IMR-90 (cell line): ENCODE measurements at regions not wholly inside any gene's neighbourhood (a gene's known extent, or its start where the extent isn't known, plus 50 kb on each side); places are given as distances from the start of the nearest gene placed in this dataset.

Experiments
- ATAC-seq: fragments of 200-7000 bp; cut with Tn5 transposase; 2 replicates; pipeline ENCODE4 v1.9.1; 2020; ENCODE audit warnings: low read depth, mild to moderate bottlenecking, moderate library complexity
- BruUV-seq: library from RNA; stranded (reverse); fragments of 400-500 nt; replicated peaks from 2 replicates; lab custom pipeline; 2021; lab: Mats Ljungman, UMichigan
- CTCF ChIA-PET: fragments of 300-600 bp; formaldehyde crosslinking; extraction: SDS; loops from one replicate; lab custom pipeline; 2021; ENCODE audit warnings: antibody characterized with exemption; lab: Yijun Ruan, JAX
- POLR2A ChIA-PET: fragments of 300-600 bp; sonication (Branson Sonifier 250); formaldehyde crosslinking; loops from one replicate; lab custom pipeline; 2022; ENCODE audit warnings: antibody characterized with exemption; ENCODE audit not compliant: unreplicated experiment; lab: Charles Lee
- DNase-seq: peaks from one replicate; pipeline ENCODE4 v3.0.0; 2013
- H2AFZ ChIP-seq: replicated peaks from 2 replicates; pipeline ENCODE3; 2013; ENCODE audit warnings: low read length, mild to moderate bottlenecking; ENCODE audit not compliant: poor library complexity
- H2AK5ac ChIP-seq: 2 replicates; pipeline ENCODE4 v1.6.1; 2013; ENCODE audit warnings: low read depth, low read length, inconsistent platforms
- H2AK9ac ChIP-seq: replicated peaks from 2 replicates; pipeline ENCODE3; 2013; ENCODE audit warnings: mild to moderate bottlenecking, low read depth, low read length, moderate library complexity; ENCODE audit not compliant: poor library complexity
- H2BK120ac ChIP-seq: 2 replicates; pipeline ENCODE4 v1.6.1; 2013; ENCODE audit warnings: low read depth, low read length, inconsistent platforms
- H2BK15ac ChIP-seq: 3 replicates; pipeline ENCODE4 v1.6.1; 2013; ENCODE audit warnings: low read depth, low read length, inconsistent platforms
- H2BK20ac ChIP-seq: 2 replicates; pipeline ENCODE4 v1.6.1; 2013; ENCODE audit warnings: low read depth, mild to moderate bottlenecking, inconsistent platforms, low read length, moderate library complexity
- H2BK5ac ChIP-seq: 2 replicates; pipeline ENCODE4 v1.6.1; 2013; ENCODE audit warnings: mild to moderate bottlenecking, low read depth, low read length, inconsistent platforms; ENCODE audit not compliant: poor library complexity, severe bottlenecking
- H3K14ac ChIP-seq: replicated peaks from 2 replicates; pipeline ENCODE4 v1.6.1; 2013; ENCODE audit warnings: low read depth, low read length, inconsistent platforms
- H3K18ac ChIP-seq: 2 replicates; pipeline ENCODE4 v1.6.1; 2013; ENCODE audit warnings: low read depth, low read length, control low read depth
- H3K23ac ChIP-seq: 2 replicates; pipeline ENCODE4 v1.6.1; 2013; ENCODE audit warnings: low read depth, low read length, inconsistent platforms
- H3K27ac ChIP-seq: 2 replicates; pipeline ENCODE4 v1.5.1; 2013; ENCODE audit warnings: mild to moderate bottlenecking, control low read depth, low read length; ENCODE audit not compliant: insufficient read depth
- H3K27me3 ChIP-seq: 2 replicates; pipeline ENCODE4 v1.6.1; 2013; ENCODE audit warnings: low read length; ENCODE audit not compliant: control insufficient read depth, insufficient read depth
- H3K36me3 ChIP-seq: 2 replicates; pipeline ENCODE4 v1.6.1; 2013; ENCODE audit warnings: low read length, mixed read lengths; ENCODE audit not compliant: control insufficient read depth, insufficient read depth
- H3K4ac ChIP-seq: 2 replicates; pipeline ENCODE4 v1.6.1; 2013; ENCODE audit warnings: low read depth, low read length, inconsistent platforms
- H3K4me1 ChIP-seq: 2 replicates; pipeline ENCODE4 v1.6.1; 2013; ENCODE audit warnings: low read length, mixed read lengths; ENCODE audit not compliant: control insufficient read depth, insufficient read depth
- H3K4me2 ChIP-seq: 2 replicates; pipeline ENCODE4 v1.6.1; 2013; ENCODE audit warnings: low read depth, mild to moderate bottlenecking, control low read depth, low read length, moderate library complexity
- H3K4me3 ChIP-seq: 2 replicates; pipeline ENCODE4 v1.5.1; 2013; ENCODE audit warnings: low read depth, mild to moderate bottlenecking, control low read depth, low read length, moderate library complexity; ENCODE audit not compliant: insufficient read depth
- H3K56ac ChIP-seq: 2 replicates; pipeline ENCODE4 v1.6.1; 2013; ENCODE audit warnings: low read length, inconsistent platforms; ENCODE audit not compliant: insufficient read depth; ENCODE audit errors: extremely low read depth
- H3K79me1 ChIP-seq, 2 experiments: 2 replicates each; pipeline ENCODE4 v1.6.1; 2013; ENCODE audit warnings: low read length in 2 of 2, inconsistent platforms in 1 of 2, low read depth in 1 of 2
- H3K9ac ChIP-seq: 2 replicates; pipeline ENCODE4 v1.6.1; 2013; ENCODE audit warnings: low read depth, low read length, control low read depth
- H3K9me1 ChIP-seq: 2 replicates; pipeline ENCODE4 v1.6.1; 2013; ENCODE audit warnings: low read length, inconsistent platforms; ENCODE audit not compliant: insufficient read depth
- H3K9me3 ChIP-seq: 2 replicates; pipeline ENCODE4 v1.6.1; 2013; ENCODE audit warnings: low read length; ENCODE audit not compliant: control insufficient read depth, insufficient read depth
- H4K20me1 ChIP-seq: 2 replicates; pipeline ENCODE4 v1.6.1; 2013; ENCODE audit warnings: low read length, inconsistent platforms; ENCODE audit not compliant: insufficient read depth
- H4K5ac ChIP-seq: 2 replicates; pipeline ENCODE4 v1.6.1; 2013; ENCODE audit warnings: mild to moderate bottlenecking, low read depth, low read length, control low read depth
- H4K8ac ChIP-seq, 2 experiments: 2 replicates each; pipeline ENCODE4 v1.6.1; 2013; ENCODE audit warnings: low read depth in 2 of 2, low read length in 2 of 2, control low read depth in 1 of 2, inconsistent platforms in 1 of 2
- H4K91ac ChIP-seq: 2 replicates; pipeline ENCODE4 v1.6.1; 2013; ENCODE audit warnings: low read depth, low read length, inconsistent platforms; ENCODE audit not compliant: insufficient read depth
- CEBPB ChIP-seq: IDR thresholded peaks from 2 replicates; pipeline ENCODE4 v1.6.1; 2012; ENCODE audit warnings: low read depth, low read length, improper control_type of control experiment
- FOS ChIP-seq: fragments of 150-350 bp; IDR thresholded peaks from 2 replicates; pipeline ENCODE4 v1.6.1; 2016; ENCODE audit warnings: low read depth, low read length
- MAZ ChIP-seq: IDR thresholded peaks from 2 replicates; pipeline ENCODE4 v1.6.1; 2012; ENCODE audit warnings: low read depth, mild to moderate bottlenecking, low read length, improper control_type of control experiment, moderate library complexity, borderline replicate concordance
- WGBS, 2 experiments: methylation state at CpG; one replicate each; pipeline versions ENCODE4 v1.1.5 to v1.1.7; 2013; ENCODE audit warnings: missing lambda C conversion rate in 2 of 2; ENCODE audit not compliant: insufficient read length in 1 of 2; ENCODE audit errors: extremely low coverage in 2 of 2; 5-methylcytosine and 5-hydroxymethylcytosine counted together
- dilution Hi-C: fragments of 300-500 bp; cut with HindIII; formaldehyde crosslinking; loops from one replicate; pipeline ENCODE4 v1.14.3; 2018; ENCODE audit warnings: low sequenced_read_pairs; ENCODE audit not compliant: unreplicated experiment
- in situ Hi-C: fragments of 300-500 bp; cut with MboI; formaldehyde crosslinking; loops from 3 replicates; pipeline ENCODE4 v1.14.3; 2019; ENCODE audit warnings: low sequenced_read_pairs, inconsistent platforms, mixed read lengths
- intact Hi-C: fragments of 100-400 bp; cut with micrococcal nuclease; formaldehyde crosslinking; loops from 2 replicates; pipeline ENCODE4 v1.10.0; 2022

DNA sequence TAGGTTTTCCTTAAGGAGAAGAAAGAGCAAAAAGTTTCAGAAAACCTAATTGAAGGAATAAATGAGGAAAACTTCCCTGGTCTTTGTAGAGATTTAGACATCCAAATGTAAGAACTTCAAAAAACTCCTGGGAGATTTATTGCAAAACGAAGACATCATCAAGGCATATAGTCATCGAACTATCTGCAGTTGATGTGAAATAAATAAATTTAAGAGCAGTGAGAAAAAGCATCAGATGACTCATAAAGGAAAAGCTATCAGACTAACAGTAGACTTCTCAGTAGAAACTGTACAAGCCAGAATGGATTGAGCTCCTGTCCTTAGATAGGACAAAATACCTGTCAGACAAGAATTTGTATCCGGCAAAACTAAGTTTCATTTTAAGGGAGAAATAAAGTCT lies 569.4 kb upstream of the ADAMTS5 start:
- H3K36me3 ChIP-seq = no peaks in the 10 kb centered on the region
- no peak overlapping the region for H3K27ac ChIP-seq
- H4K8ac ChIP-seq = no peak overlapping the region
- no peak overlapping the region for H3K14ac ChIP-seq
- no peak overlapping the region for H3K9ac ChIP-seq
- H4K5ac ChIP-seq = no peak overlapping the region
- H3K4me2 ChIP-seq = no peak overlapping the region
- H3K4ac ChIP-seq = no peak overlapping the region
- ChIA-PET POLR2A (interaction anchor here (0.6 kb wide), 1 partner anchor 454 kb away, joined by 3 read pairs; no protein-coding TSS in a partner anchor), CTCF (no interaction called here)
- H2BK20ac ChIP-seq = no peak overlapping the region
- no peaks in the 10 kb centered on the region for H3K27me3 ChIP-seq
- no peaks in the 10 kb centered on the region for H4K20me1 ChIP-seq
- no peak overlapping the region for H3K56ac ChIP-seq
- no peak overlapping the region for H2BK15ac ChIP-seq
- H3K9me1 ChIP-seq = no peaks in the 10 kb centered on the region
- intact Hi-C loops (no loop called here), in situ Hi-C loops (no loop called here), dilution Hi-C loops (no loop called here)
- no peaks in the 10 kb centered on the region for H3K9me3 ChIP-seq
- ATAC-seq (peak; percentile 37; the same call in 1 of the 2 replicates), DNase-seq (peak; percentile 75)
- H3K23ac ChIP-seq = no peak overlapping the region
- no peak overlapping the region for H2AK5ac ChIP-seq
- no peak overlapping the region for H2BK5ac ChIP-seq
- TF ChIP-seq CEBPB = peak; percentile 60
- TF ChIP-seq MAZ = no peak
- peak; percentile 50; the same call in 1 of the 2 replicates for TF ChIP-seq FOS
- H2AK9ac ChIP-seq = no peak overlapping the region
- WGBS, 2 experiments = no CpG with 5 or more reads among the region's 3 CpGs
- no peaks in the 10 kb centered on the region for H3K79me1 ChIP-seq
- H3K4me3 ChIP-seq = no peak overlapping the region
- no TSS peak for BruUV-seq
- H3K18ac ChIP-seq = no peak overlapping the region
- no peak overlapping the region for H2AFZ ChIP-seq
- H3K4me1 ChIP-seq = peaks cover 1% of the 10 kb centered on the region; the same call in 1 of the 2 replicates
- H4K91ac ChIP-seq = no peak overlapping the region
- no peak overlapping the region for H2BK120ac ChIP-seq
